Stomach (tissue), 8 donors: ENCODE measurements at regions not wholly inside any gene's neighbourhood (a gene's known extent, or its start where the extent isn't known, plus 50 kb on each side); places are given as distances from the start of the nearest gene placed in this dataset.

Experiments
- DNase-seq, 2 donors: peaks; one replicate each; pipeline versions ENCODE4 v3.0.0 to v3.0.0-alpha.2; 2013 to 2019
- H3K27ac ChIP-seq, 5 donors: fragments of 200-600 bp in 4 of 5; sonication (generic) in 4 of 5; one replicate each; pipeline ENCODE4 v1.5.1; 2013 to 2019; ENCODE audit warnings: mild to moderate bottlenecking in 1 of 5, moderate library complexity in 1 of 5
- H3K27me3 ChIP-seq, 3 donors: fragments of 200-600 bp; sonication (generic); one replicate each; pipeline ENCODE4 v1.5.1; 2017 to 2019; ENCODE audit warnings: mixed run types in 1 of 3
- H3K36me3 ChIP-seq, 4 donors: fragments of 200-600 bp; sonication (generic); 1 replicate in 3 of 4; 2 replicates in 1 of 4; pipeline ENCODE4 v1.5.1; 2016 to 2019
- H3K4me1 ChIP-seq, 4 donors: fragments of 200-600 bp; sonication (generic); one replicate each; pipeline ENCODE4 v1.5.1; 2016 to 2019
- H3K4me3 ChIP-seq, 4 donors: fragments of 200-600 bp; sonication (generic) in 3 of 4; one replicate each; pipeline ENCODE4 v1.5.1; 2016 to 2019; ENCODE audit warnings: mild to moderate bottlenecking in 1 of 4
- H3K9me3 ChIP-seq, 4 donors: fragments of 200-600 bp; sonication (generic); one replicate each; pipeline ENCODE4 v1.5.1; 2016 to 2019
- EP300 ChIP-seq: sonication (generic); formaldehyde crosslinking; IDR thresholded peaks from one replicate; pipeline ENCODE4 v1.6.1; 2017; ENCODE audit warnings: antibody characterized with exemption
- POLR2A ChIP-seq, 4 donors: fragments of 450-650 bp; IDR thresholded peaks; one replicate each; pipeline ENCODE4 v1.6.1; 2016; ENCODE audit warnings: antibody characterized with exemption in 4 of 4, control low read depth in 2 of 4, mild to moderate bottlenecking in 1 of 4, moderate library complexity in 1 of 4
- POLR2AphosphoS5 ChIP-seq, 3 donors: sonication (generic); formaldehyde crosslinking; IDR thresholded peaks; one replicate each; pipeline ENCODE4 v1.6.1; 2016; ENCODE audit warnings: antibody characterized with exemption in 3 of 3
- WGBS, 5 donors: extraction: QIAGEN DNeasy Blood & Tissue Kit in 3 of 5; methylation state at CpG; one replicate each; pipeline versions ENCODE4 v1.1.5 to v1.1.7; 2013 to 2018; 5-methylcytosine and 5-hydroxymethylcytosine counted together
- intact Hi-C: fragments of 100-400 bp; cut with DNase I; formaldehyde crosslinking; loops from one replicate; pipeline ENCODE4 v1.15.1; 2023; ENCODE audit warnings: low total_unique reads
- TF ChIP-seq, protein P1 (sequence below), 7 experiments: fragments of 450-650 bp in 4 of 7; fragments of 200-600 bp in 3 of 7; sonication (generic) in 3 of 7; IDR thresholded peaks; one replicate each; pipeline ENCODE4 v1.5.1; 2016 to 2019; ENCODE audit warnings: antibody characterized with exemption in 7 of 7, control low read depth in 2 of 7, mild to moderate bottlenecking in 1 of 7
- donor health status: healthy with polysubstance abuse.
- donor health status: Bipolar disorder and iron deficiency.
- donor health status: healthy.

DNA sequence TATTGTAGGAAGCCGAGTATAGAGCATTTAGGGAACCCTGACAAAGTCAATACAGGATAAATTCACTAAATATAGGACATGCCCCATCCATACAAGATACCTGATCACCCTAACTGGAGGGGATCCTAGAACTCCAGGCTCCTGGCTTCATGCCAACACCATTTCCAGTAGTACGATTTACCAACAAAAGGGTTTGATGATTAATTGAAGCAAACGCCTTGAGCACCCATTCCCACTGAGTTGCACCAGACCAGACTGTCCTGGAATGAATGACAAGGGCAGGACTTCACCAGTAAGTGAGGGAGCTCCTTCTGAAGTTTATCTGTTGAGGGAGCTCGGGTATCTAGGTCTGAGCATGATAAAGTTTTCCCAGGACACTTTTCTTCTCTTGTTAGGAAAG is 327.2 kb upstream of the MSX2 start:
- Histone ChIP-seq H3K27me3 (peaks cover 0 to 37% (median 0%) of the 10 kb centered on the region in 3 donors), H3K4me3 (no peak overlapping the region), H3K4me1 (no peaks in the 10 kb centered on the region), H3K36me3 (no peaks in the 10 kb centered on the region), H3K27ac (no peak overlapping the region), H3K9me3 (peaks cover 0 to 3% (median 0%) of the 10 kb centered on the region in 4 donors)
- 26 to 27% (median 26%) methylated on average over 4 of the region's 4 CpGs for WGBS, 5 donors
- intact Hi-C loops, result no loop called here
- DNase-seq, result no peak
- TF ChIP-seq, protein P1, sequence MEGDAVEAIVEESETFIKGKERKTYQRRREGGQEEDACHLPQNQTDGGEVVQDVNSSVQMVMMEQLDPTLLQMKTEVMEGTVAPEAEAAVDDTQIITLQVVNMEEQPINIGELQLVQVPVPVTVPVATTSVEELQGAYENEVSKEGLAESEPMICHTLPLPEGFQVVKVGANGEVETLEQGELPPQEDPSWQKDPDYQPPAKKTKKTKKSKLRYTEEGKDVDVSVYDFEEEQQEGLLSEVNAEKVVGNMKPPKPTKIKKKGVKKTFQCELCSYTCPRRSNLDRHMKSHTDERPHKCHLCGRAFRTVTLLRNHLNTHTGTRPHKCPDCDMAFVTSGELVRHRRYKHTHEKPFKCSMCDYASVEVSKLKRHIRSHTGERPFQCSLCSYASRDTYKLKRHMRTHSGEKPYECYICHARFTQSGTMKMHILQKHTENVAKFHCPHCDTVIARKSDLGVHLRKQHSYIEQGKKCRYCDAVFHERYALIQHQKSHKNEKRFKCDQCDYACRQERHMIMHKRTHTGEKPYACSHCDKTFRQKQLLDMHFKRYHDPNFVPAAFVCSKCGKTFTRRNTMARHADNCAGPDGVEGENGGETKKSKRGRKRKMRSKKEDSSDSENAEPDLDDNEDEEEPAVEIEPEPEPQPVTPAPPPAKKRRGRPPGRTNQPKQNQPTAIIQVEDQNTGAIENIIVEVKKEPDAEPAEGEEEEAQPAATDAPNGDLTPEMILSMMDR (IDR thresholded peaks at IDR 0.05), result no peak
- no peak for TF ChIP-seq EP300
- TF ChIP-seq POLR2AphosphoS5 (IDR thresholded peaks at IDR 0.05), result no peak
- TF ChIP-seq POLR2A (IDR thresholded peaks at IDR 0.05), result no peak

DNA sequence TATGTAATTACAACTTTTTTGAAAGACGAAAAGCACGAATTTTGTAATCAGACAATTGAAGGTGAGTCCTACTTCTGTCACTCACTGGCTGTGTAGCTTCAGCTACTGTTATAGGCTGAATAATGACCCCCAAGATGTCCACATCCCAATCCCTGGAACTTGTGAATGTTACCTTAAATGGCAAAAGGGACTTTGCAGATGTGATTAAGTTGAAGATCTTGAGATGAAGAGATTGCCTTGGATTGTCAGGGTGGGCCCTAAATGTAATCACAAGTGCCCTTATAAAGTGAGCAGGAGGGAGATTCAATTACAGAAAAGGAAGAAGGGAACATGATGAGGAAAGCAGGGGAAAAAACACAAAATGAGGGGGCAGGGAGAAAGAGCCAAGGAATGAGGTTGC is 326.2 kb upstream of the MSX2 start:
- no peak for DNase-seq
- intact Hi-C loops, result no loop called here
- H3K27me3 ChIP-seq, result peaks cover 0 to 30% (median 6%) of the 10 kb centered on the region in 3 donors
- WGBS, 5 donors, result 75 to 90% (median 87%) methylated on average over 2 of the region's 2 CpGs
- TF ChIP-seq POLR2A (IDR thresholded peaks at IDR 0.05) (no peak), EP300 (no peak), POLR2AphosphoS5 (IDR thresholded peaks at IDR 0.05) (no peak)
- TF ChIP-seq, protein P1 (IDR thresholded peaks at IDR 0.05), result no peak
- H3K27ac ChIP-seq, result no peak overlapping the region
- H3K4me3 ChIP-seq, result no peak overlapping the region
- H3K4me1 ChIP-seq, result no peaks in the 10 kb centered on the region
- H3K9me3 ChIP-seq, result peaks cover 0 to 3% (median 0%) of the 10 kb centered on the region in 4 donors
- H3K36me3 ChIP-seq, result no peaks in the 10 kb centered on the region

DNA sequence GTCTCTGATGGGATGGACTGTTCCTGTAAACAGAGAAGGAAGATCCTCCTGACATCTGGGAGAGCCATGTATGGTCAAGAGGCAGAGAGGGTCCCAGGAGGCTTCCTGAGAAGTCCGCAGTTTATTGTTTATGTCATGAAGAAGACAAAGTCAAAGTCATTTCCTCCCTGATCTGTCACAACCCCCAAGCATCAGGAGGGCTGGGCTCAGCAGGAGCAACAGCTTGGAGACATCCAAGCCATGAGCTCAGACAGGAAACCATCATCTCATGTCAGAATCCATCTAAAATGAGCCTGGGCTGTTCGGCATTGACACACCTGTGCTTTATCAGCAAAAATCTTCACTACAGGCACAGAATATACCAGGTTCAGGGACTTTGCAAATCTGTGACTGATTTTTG is 325.0 kb upstream of the MSX2 start:
- H3K9me3 ChIP-seq, result peaks cover 0 to 3% (median 0%) of the 10 kb centered on the region in 4 donors
- peaks cover 0 to 19% (median 6%) of the 10 kb centered on the region in 3 donors for H3K27me3 ChIP-seq
- no peaks in the 10 kb centered on the region for H3K36me3 ChIP-seq
- H3K27ac ChIP-seq, result no peak overlapping the region
- H3K4me1 ChIP-seq, result no peaks in the 10 kb centered on the region
- TF ChIP-seq, protein P1 (IDR thresholded peaks at IDR 0.05), result no peak
- TF ChIP-seq POLR2A (IDR thresholded peaks at IDR 0.05) (no peak), EP300 (no peak), POLR2AphosphoS5 (IDR thresholded peaks at IDR 0.05) (no peak)
- intact Hi-C loops, result no loop called here
- H3K4me3 ChIP-seq, result no peak overlapping the region
- WGBS, 5 donors, result 13 to 55% (median 32%) methylated on average over 2 of the region's 2 CpGs
- DNase-seq, result no peak

DNA sequence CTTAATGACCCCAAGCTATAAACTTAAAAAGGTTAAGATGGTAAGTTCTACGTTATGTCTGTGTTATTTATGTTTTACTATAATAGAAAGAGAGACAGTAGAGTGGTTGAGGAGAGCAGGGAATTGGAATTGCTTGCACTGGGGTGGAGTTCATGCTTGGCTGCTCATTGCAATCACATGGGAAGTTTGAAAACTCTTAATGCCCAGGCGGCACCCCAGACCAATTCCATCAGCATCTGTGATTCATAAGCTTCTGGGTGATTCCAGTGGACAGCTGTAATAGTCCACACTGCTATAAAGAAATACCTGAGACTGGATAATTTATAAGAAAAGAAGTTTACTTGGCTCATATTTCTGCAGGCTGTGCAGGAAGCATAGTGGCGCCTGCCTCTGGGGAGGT is 323.9 kb upstream of the MSX2 start:
- H3K4me1 ChIP-seq, result no peaks in the 10 kb centered on the region
- H3K27ac ChIP-seq, result no peak overlapping the region
- peaks cover 0 to 11% (median 6%) of the 10 kb centered on the region in 3 donors for H3K27me3 ChIP-seq
- no peak for DNase-seq
- no peak overlapping the region for H3K4me3 ChIP-seq
- WGBS, 5 donors, result 37 to 62% (median 48%) methylated on average over 3 of the region's 3 CpGs
- H3K36me3 ChIP-seq, result no peaks in the 10 kb centered on the region
- H3K9me3 ChIP-seq, result peaks cover 0 to 3% (median 0%) of the 10 kb centered on the region in 4 donors
- TF ChIP-seq, protein P1 (IDR thresholded peaks at IDR 0.05), result no peak
- no peak for TF ChIP-seq POLR2A (IDR thresholded peaks at IDR 0.05)
- no peak for TF ChIP-seq POLR2AphosphoS5 (IDR thresholded peaks at IDR 0.05)
- TF ChIP-seq EP300, result no peak
- intact Hi-C loops, result no loop called here
